Osteoblast (primary cell): ENCODE measurements at regions not wholly inside any gene's neighbourhood (a gene's known extent, or its start where the extent isn't known, plus 50 kb on each side); places are given as distances from the start of the nearest gene placed in this dataset.

Experiments used
- DNase-seq: peaks from one replicate; pipeline ENCODE4 v3.0.0; 2011; ENCODE audit warnings: low spot score, mixed read lengths; ENCODE audit not compliant: insufficient read length; ENCODE audit errors: missing footprints
- H2AFZ ChIP-seq: 2 replicates; pipeline ENCODE4 v1.6.0; 2011; ENCODE audit warnings: mild to moderate bottlenecking, low read length
- H3K27ac ChIP-seq: 2 replicates; pipeline ENCODE4 v1.5.1; 2011; ENCODE audit warnings: mild to moderate bottlenecking, low read depth, low read length, moderate library complexity
- H3K27me3 ChIP-seq: 2 replicates; pipeline ENCODE4 v1.6.0; 2012; ENCODE audit warnings: mild to moderate bottlenecking, control low read depth, inconsistent platforms, low read length, moderate library complexity; ENCODE audit not compliant: insufficient read depth
- H3K36me3 ChIP-seq: 2 replicates; pipeline ENCODE4 v1.5.1; 2011; ENCODE audit warnings: mild to moderate bottlenecking, low read length, control low read depth, moderate library complexity; ENCODE audit not compliant: insufficient read depth
- H3K4me1 ChIP-seq: 2 replicates; pipeline ENCODE4 v1.5.1; 2011; ENCODE audit warnings: mild to moderate bottlenecking, low read length, control low read depth, moderate library complexity; ENCODE audit not compliant: insufficient read depth
- H3K4me2 ChIP-seq: 2 replicates; pipeline ENCODE4 v1.6.0; 2011; ENCODE audit warnings: mild to moderate bottlenecking, low read length; ENCODE audit not compliant: insufficient read depth
- H3K4me3 ChIP-seq: fragments of 200-600 bp; sonication (generic); 3 replicates; pipeline ENCODE4 v1.5.1; 2012; ENCODE audit warnings: mild to moderate bottlenecking, low read length, inconsistent platforms; ENCODE audit not compliant: insufficient read depth
- H3K79me2 ChIP-seq: 2 replicates; pipeline ENCODE4 v1.6.0; 2012; ENCODE audit warnings: mild to moderate bottlenecking, low read length, control low read depth, inconsistent platforms; ENCODE audit not compliant: insufficient read depth
- H3K9me3 ChIP-seq: 2 replicates; pipeline ENCODE4 v1.5.1; 2011; ENCODE audit warnings: low read depth, low read length, control low read depth
- H4K20me1 ChIP-seq: 2 replicates; pipeline ENCODE4 v1.6.0; 2012; ENCODE audit warnings: mild to moderate bottlenecking, low read length, control low read depth; ENCODE audit not compliant: insufficient read depth
- CTCF ChIP-seq: IDR thresholded peaks from 2 replicates; pipeline ENCODE4 v1.5.1; 2011; ENCODE audit warnings: mild to moderate bottlenecking, low read depth, low read length, moderate library complexity; ENCODE audit errors: extremely low read depth

GRCh38 chrX:11996810-11997209, 141.5 kb upstream of the FRMPD4 start:
- no peak overlapping the region for H3K4me3 ChIP-seq
- no peaks in the 10 kb centered on the region for H3K79me2 ChIP-seq
- no peaks in the 10 kb centered on the region for H3K9me3 ChIP-seq
- H4K20me1 ChIP-seq = no peaks in the 10 kb centered on the region
- no peak overlapping the region for H3K4me2 ChIP-seq
- H3K36me3 ChIP-seq = no peaks in the 10 kb centered on the region
- no peaks in the 10 kb centered on the region for H3K27me3 ChIP-seq
- no peak for TF ChIP-seq CTCF
- no peak overlapping the region for H3K27ac ChIP-seq
- no peak overlapping the region for H2AFZ ChIP-seq
- H3K4me1 ChIP-seq = no peaks in the 10 kb centered on the region
- DNase-seq = no peak

DNA sequence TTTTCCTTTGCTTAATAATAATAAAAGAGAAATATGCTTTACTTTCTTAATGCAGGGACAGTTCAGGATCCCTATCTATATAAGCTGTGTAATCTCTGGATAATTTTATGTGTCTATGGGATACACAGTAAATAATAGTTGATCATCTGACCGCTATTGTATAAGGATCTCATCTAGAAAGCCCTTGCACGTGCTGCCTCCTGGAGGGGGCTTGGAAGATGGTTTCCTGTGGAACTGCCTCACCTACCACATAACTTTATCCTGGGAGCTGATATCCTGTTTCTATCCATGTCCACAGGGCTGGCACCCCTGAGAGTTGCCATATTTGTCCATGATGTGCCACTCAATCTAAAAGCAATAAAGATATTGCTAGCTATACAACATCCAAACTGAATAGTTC, 139.3 kb upstream of the FRMPD4 start:
- Histone ChIP-seq H3K4me3 (no peak overlapping the region), H3K9me3 (no peaks in the 10 kb centered on the region), H3K4me1 (no peaks in the 10 kb centered on the region), H3K27me3 (no peaks in the 10 kb centered on the region), H3K36me3 (no peaks in the 10 kb centered on the region), H3K79me2 (no peaks in the 10 kb centered on the region), H2AFZ (no peak overlapping the region), H3K4me2 (no peak overlapping the region), H3K27ac (no peak overlapping the region), H4K20me1 (no peaks in the 10 kb centered on the region)
- no peak for DNase-seq
- no peak for TF ChIP-seq CTCF

GRCh38 chrX:12002876-12003275, 135.4 kb upstream of the FRMPD4 start:
- no peak overlapping the region for H3K4me2 ChIP-seq
- H3K27me3 ChIP-seq = no peaks in the 10 kb centered on the region
- H3K27ac ChIP-seq = no peak overlapping the region
- H3K4me1 ChIP-seq = peaks cover 3% of the 10 kb centered on the region
- H3K4me3 ChIP-seq = no peak overlapping the region
- H2AFZ ChIP-seq = no peak overlapping the region
- H3K79me2 ChIP-seq = no peaks in the 10 kb centered on the region
- H3K9me3 ChIP-seq = no peaks in the 10 kb centered on the region
- no peaks in the 10 kb centered on the region for H3K36me3 ChIP-seq
- no peaks in the 10 kb centered on the region for H4K20me1 ChIP-seq
- TF ChIP-seq CTCF = no peak
- DNase-seq = no peak

DNA sequence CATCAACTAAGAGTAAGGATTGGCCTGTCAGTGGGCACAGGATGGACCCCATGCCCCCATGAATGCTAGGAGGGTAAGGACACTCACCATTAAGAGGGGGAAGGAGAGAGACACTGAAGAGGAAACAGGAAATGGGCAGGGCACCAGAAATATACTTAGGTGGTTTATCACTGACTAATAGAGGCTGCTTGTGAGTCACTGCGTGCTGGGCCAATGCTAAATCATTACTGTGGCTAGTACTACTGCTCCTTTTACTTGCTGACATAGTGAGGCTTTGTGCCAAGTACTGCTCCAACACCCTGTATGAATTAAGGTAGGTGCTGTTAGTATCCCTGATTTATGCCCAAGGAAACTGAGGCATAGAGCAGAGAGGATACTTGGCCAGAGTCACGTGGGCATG, 130.4 kb upstream of the FRMPD4 start:
- H3K4me3 ChIP-seq = no peak overlapping the region
- H3K27ac ChIP-seq = no peak overlapping the region
- H3K27me3 ChIP-seq = no peaks in the 10 kb centered on the region
- no peaks in the 10 kb centered on the region for H3K9me3 ChIP-seq
- no peak overlapping the region for H3K4me2 ChIP-seq
- H2AFZ ChIP-seq = peak overlapping the region; percentile 34
- H3K36me3 ChIP-seq = no peaks in the 10 kb centered on the region
- TF ChIP-seq CTCF = no peak
- H4K20me1 ChIP-seq = no peaks in the 10 kb centered on the region
- H3K4me1 ChIP-seq = peaks cover 7% of the 10 kb centered on the region
- H3K79me2 ChIP-seq = no peaks in the 10 kb centered on the region
- DNase-seq = peak; percentile 84
